Mesendoderm (in vitro differentiated cells): ENCODE measurements at regions not wholly inside any gene's neighbourhood (a gene's known extent, or its start where the extent isn't known, plus 50 kb on each side); places are given as distances from the start of the nearest gene placed in this dataset.
"Not testable (repeated sequence)": the region's sequence is repeated elsewhere in the genome, so short reads cannot be mapped to it uniquely, and the experiment has no call there.

ENCODE experiments used
- DNase-seq: peaks from one replicate; pipeline ENCODE4 v3.0.0; 2013
- H2AK5ac ChIP-seq: 2 replicates; pipeline ENCODE4 v1.6.1; 2013; ENCODE audit warnings: low read length, inconsistent platforms
- H2BK120ac ChIP-seq: 2 replicates; pipeline ENCODE4 v1.6.1; 2013; ENCODE audit warnings: low read depth, mild to moderate bottlenecking, low read length, moderate library complexity, mixed read lengths
- H2BK15ac ChIP-seq: replicated peaks from 2 replicates; pipeline ENCODE4 v1.6.1; 2013; ENCODE audit warnings: low read depth, mild to moderate bottlenecking, moderate library complexity
- H2BK5ac ChIP-seq: 2 replicates; pipeline ENCODE4 v1.6.1; 2013; ENCODE audit warnings: low read length, inconsistent platforms
- H3K18ac ChIP-seq: 2 replicates; pipeline ENCODE4 v1.6.1; 2013; ENCODE audit warnings: mild to moderate bottlenecking, low read length, mixed read lengths
- H3K23ac ChIP-seq: one replicate; pipeline ENCODE4 v1.6.1; 2013; ENCODE audit warnings: low read length
- H3K27ac ChIP-seq: 2 replicates; pipeline ENCODE4 v1.5.1; 2013; ENCODE audit warnings: low read depth, mild to moderate bottlenecking, inconsistent platforms, low read length, moderate library complexity
- H3K27me3 ChIP-seq: 2 replicates; pipeline ENCODE4 v1.6.1; 2013; ENCODE audit warnings: low read length, control low read depth, mild to moderate bottlenecking, inconsistent platforms; ENCODE audit not compliant: insufficient read depth, poor library complexity
- H3K36me3 ChIP-seq: 2 replicates; pipeline ENCODE4 v1.6.1; 2013; ENCODE audit warnings: low read length, inconsistent platforms; ENCODE audit not compliant: control insufficient read depth, insufficient read depth
- H3K4ac ChIP-seq: one replicate; pipeline ENCODE4 v1.6.1; 2013; ENCODE audit warnings: low read depth, mild to moderate bottlenecking, low read length, moderate library complexity
- H3K4me1 ChIP-seq: 2 replicates; pipeline ENCODE4 v1.6.1; 2013; ENCODE audit warnings: low read depth, low read length, inconsistent platforms; ENCODE audit not compliant: control insufficient read depth
- H3K4me2 ChIP-seq: 2 replicates; pipeline ENCODE4 v1.6.1; 2013; ENCODE audit warnings: low read length
- H3K4me3 ChIP-seq: 2 replicates; pipeline ENCODE4 v1.5.1; 2013; ENCODE audit warnings: mild to moderate bottlenecking, low read length
- H3K56ac ChIP-seq: one replicate; pipeline ENCODE4 v1.6.1; 2013; ENCODE audit warnings: low read length
- H3K79me1 ChIP-seq: 2 replicates; pipeline ENCODE4 v1.6.1; 2013; ENCODE audit warnings: low read length, inconsistent platforms
- H3K79me2 ChIP-seq: 2 replicates; pipeline ENCODE4 v1.6.1; 2013; ENCODE audit warnings: mild to moderate bottlenecking, low read length; ENCODE audit not compliant: control insufficient read depth, insufficient read depth
- H3K9ac ChIP-seq: 2 replicates; pipeline ENCODE4 v1.6.1; 2013; ENCODE audit warnings: low read length, inconsistent platforms
- H4K5ac ChIP-seq: one replicate; pipeline ENCODE4 v1.6.1; 2013; ENCODE audit warnings: low read length
- H4K8ac ChIP-seq: one replicate; pipeline ENCODE4 v1.6.1; 2013; ENCODE audit warnings: low read depth, mild to moderate bottlenecking, control low read depth, low read length, moderate library complexity
- WGBS: extraction: QIAGEN DNeasy Blood & Tissue Kit; methylation state at CpG from one replicate; pipeline ENCODE4 v1.1.7; 2013; ENCODE audit warnings: low lambda C conversion rate, missing lambda C conversion rate; ENCODE audit not compliant: insufficient coverage; ENCODE audit errors: extremely low coverage; 5-methylcytosine and 5-hydroxymethylcytosine counted together

- no peak overlapping the region for H3K4me2 ChIP-seq
- H3K18ac ChIP-seq, result no peak overlapping the region
- no peak overlapping the region for H3K4me3 ChIP-seq
- no peaks in the 10 kb centered on the region for H3K36me3 ChIP-seq
- no peak overlapping the region for H2BK120ac ChIP-seq
- no peak overlapping the region for H2BK5ac ChIP-seq
- H3K27me3 ChIP-seq, result no peaks in the 10 kb centered on the region
- WGBS, result no CpG with 5 or more reads among the region's 5 CpGs
- DNase-seq, result peak; percentile 36
- H3K4me1 ChIP-seq, result no peaks in the 10 kb centered on the region
- H3K9ac ChIP-seq, result no peak overlapping the region
- no peak overlapping the region for H2BK15ac ChIP-seq
- H4K5ac ChIP-seq, result no peak overlapping the region
- H3K79me2 ChIP-seq, result no peaks in the 10 kb centered on the region
- no peak overlapping the region for H3K27ac ChIP-seq
- H4K8ac ChIP-seq, result no peak overlapping the region
- H3K4ac ChIP-seq, result no peak overlapping the region
- H3K23ac ChIP-seq, result no peak overlapping the region
- H2AK5ac ChIP-seq, result no peak overlapping the region
- H3K79me1 ChIP-seq, result no peaks in the 10 kb centered on the region
- H3K56ac ChIP-seq, result no peak overlapping the region
Measured at GRCh38 chr1:177873238-177873637, 96.6 kb downstream of the SEC16B start.

GRCh38 chr1:177872308-177872900 lies 97.5 kb downstream of the SEC16B start:
- Histone ChIP-seq H4K8ac (no peak overlapping the region), H3K79me1 (no peaks in the 10 kb centered on the region), H2BK15ac (no peak overlapping the region), H3K79me2 (no peaks in the 10 kb centered on the region), H3K56ac (no peak overlapping the region), H2BK5ac (no peak overlapping the region), H3K18ac (no peak overlapping the region), H3K23ac (no peak overlapping the region), H3K27ac (no peak overlapping the region), H4K5ac (no peak overlapping the region), H3K4me2 (no peak overlapping the region), H3K36me3 (no peaks in the 10 kb centered on the region), H2AK5ac (no peak overlapping the region), H3K4me3 (no peak overlapping the region), H3K4ac (no peak overlapping the region), H2BK120ac (no peak overlapping the region), H3K4me1 (no peaks in the 10 kb centered on the region), H3K27me3 (no peaks in the 10 kb centered on the region), H3K9ac (no peak overlapping the region)
- no CpG with 5 or more reads among the region's 10 CpGs for WGBS
- no peak for DNase-seq

- DNase-seq, result no peak
- H2AK5ac ChIP-seq, result no peak overlapping the region
Measured at GRCh38 chr1:177871613-177872307, 98.1 kb downstream of the SEC16B start.

GRCh38 chr1:177869586-177869985 lies 100.3 kb downstream of the SEC16B start:
- no peak overlapping the region for H4K5ac ChIP-seq
- H3K9ac ChIP-seq, result no peak overlapping the region
- no peak overlapping the region for H2AK5ac ChIP-seq
- H3K56ac ChIP-seq, result no peak overlapping the region
- H3K27me3 ChIP-seq, result no peaks in the 10 kb centered on the region
- no peaks in the 10 kb centered on the region for H3K79me1 ChIP-seq
- H3K4me3 ChIP-seq, result no peak overlapping the region
- H3K23ac ChIP-seq, result no peak overlapping the region
- WGBS, result no CpG with 5 or more reads among the region's 4 CpGs
- H3K79me2 ChIP-seq, result no peaks in the 10 kb centered on the region
- no peaks in the 10 kb centered on the region for H3K4me1 ChIP-seq
- H3K36me3 ChIP-seq, result no peaks in the 10 kb centered on the region
- no peak overlapping the region for H3K4me2 ChIP-seq
- no peak overlapping the region for H3K27ac ChIP-seq
- no peak overlapping the region for H3K4ac ChIP-seq
- H2BK5ac ChIP-seq, result no peak overlapping the region
- no peak overlapping the region for H2BK120ac ChIP-seq
- no peak overlapping the region for H2BK15ac ChIP-seq
- H4K8ac ChIP-seq, result no peak overlapping the region
- H3K18ac ChIP-seq, result no peak overlapping the region
- no peak for DNase-seq

More at GRCh38 chr1:177871613-177872307, 98.1 kb downstream of the SEC16B start:
- WGBS, result no CpG with 5 or more reads among the region's 7 CpGs
- no peak overlapping the region for H2BK15ac ChIP-seq
- H3K27me3 ChIP-seq, result no peaks in the 10 kb centered on the region
- no peak overlapping the region for H3K18ac ChIP-seq
- H3K56ac ChIP-seq, result no peak overlapping the region
- no peak overlapping the region for H3K4me2 ChIP-seq
- H3K36me3 ChIP-seq, result no peaks in the 10 kb centered on the region
- H3K27ac ChIP-seq, result no peak overlapping the region
- no peak overlapping the region for H2BK120ac ChIP-seq
- H3K23ac ChIP-seq, result no peak overlapping the region
- no peaks in the 10 kb centered on the region for H3K79me1 ChIP-seq
- H2BK5ac ChIP-seq, result no peak overlapping the region
- H4K5ac ChIP-seq, result no peak overlapping the region
- H3K4me1 ChIP-seq, result no peaks in the 10 kb centered on the region
- H3K4me3 ChIP-seq, result no peak overlapping the region
- no peaks in the 10 kb centered on the region for H3K79me2 ChIP-seq
- H3K9ac ChIP-seq, result no peak overlapping the region
- no peak overlapping the region for H3K4ac ChIP-seq
- no peak overlapping the region for H4K8ac ChIP-seq

GRCh38 chr1:177869011-177869410 lies 100.8 kb downstream of the SEC16B start:
- not testable (repeated sequence) for H2AK5ac ChIP-seq, H2BK120ac ChIP-seq, DNase-seq, H3K56ac ChIP-seq, H3K4me2 ChIP-seq, H4K5ac ChIP-seq, H3K79me2 ChIP-seq, H3K18ac ChIP-seq, H3K79me1 ChIP-seq, H3K9ac ChIP-seq, H3K4ac ChIP-seq, H3K27ac ChIP-seq, H3K4me1 ChIP-seq, H2BK5ac ChIP-seq, H3K27me3 ChIP-seq, H2BK15ac ChIP-seq, H3K36me3 ChIP-seq, H4K8ac ChIP-seq, H3K4me3 ChIP-seq, H3K23ac ChIP-seq

GRCh38 chr1:177865807-177866206 lies 104.1 kb downstream of the SEC16B start:
- Histone ChIP-seq H3K4me3 (no peak overlapping the region), H3K18ac (no peak overlapping the region), H3K4me1 (no peaks in the 10 kb centered on the region), H4K8ac (no peak overlapping the region), H3K23ac (no peak overlapping the region), H3K36me3 (no peaks in the 10 kb centered on the region), H3K4me2 (no peak overlapping the region), H2BK120ac (no peak overlapping the region), H3K4ac (no peak overlapping the region), H3K27ac (no peak overlapping the region), H3K79me1 (no peaks in the 10 kb centered on the region), H2AK5ac (no peak overlapping the region), H3K79me2 (no peaks in the 10 kb centered on the region), H3K56ac (no peak overlapping the region), H3K9ac (no peak overlapping the region), H3K27me3 (no peaks in the 10 kb centered on the region), H2BK5ac (no peak overlapping the region), H2BK15ac (no peak overlapping the region), H4K5ac (no peak overlapping the region)
- DNase-seq, result no peak
- no CpG with 5 or more reads among the region's 3 CpGs for WGBS
